Upper lobe of left lung (tissue), 6 donors: ENCODE measurements at regions not wholly inside any gene's neighbourhood (a gene's known extent, or its start where the extent isn't known, plus 50 kb on each side); places are given as distances from the start of the nearest gene placed in this dataset.

Source experiments
- ATAC-seq, 2 donors: fragments of 200-7000 bp; cut with Tn5 transposase; one replicate each; pipeline ENCODE4 v1.9.1; 2022; ENCODE audit warnings: mild to moderate bottlenecking in 2 of 2, moderate library complexity in 2 of 2; ENCODE audit not compliant: low FRiP score in 2 of 2
- DNase-seq, 2 donors: peaks; one replicate each; pipeline ENCODE4 v3.0.0-alpha.2; 2019 to 2020
- H3K27ac ChIP-seq, 4 donors: fragments of 200-600 bp; sonication (generic); one replicate each; pipeline ENCODE4 v1.5.1; 2016 to 2019
- H3K27me3 ChIP-seq, 4 donors: fragments of 200-600 bp; sonication (generic); one replicate each; pipeline ENCODE4 v1.5.1; 2017 to 2019
- H3K36me3 ChIP-seq, 4 donors: fragments of 200-600 bp; sonication (generic); one replicate each; pipeline ENCODE4 v1.5.1; 2016 to 2019
- H3K4me1 ChIP-seq, 4 donors: fragments of 200-600 bp; sonication (generic); one replicate each; pipeline ENCODE4 v1.5.1; 2018 to 2019
- H3K4me3 ChIP-seq, 4 donors: fragments of 200-600 bp; sonication (generic); one replicate each; pipeline ENCODE4 v1.5.1; 2017 to 2019; ENCODE audit warnings: mild to moderate bottlenecking in 2 of 4, moderate library complexity in 1 of 4
- H3K9me3 ChIP-seq, 4 donors: fragments of 200-600 bp; sonication (generic); one replicate each; pipeline ENCODE4 v1.5.1; 2018 to 2019
- CTCF ChIP-seq, 6 experiments: fragments of 450-650 bp in 4 of 6; fragments of 200-600 bp in 2 of 6; sonication (generic) in 2 of 6; IDR thresholded peaks; one replicate each; pipeline ENCODE4 v1.5.1; 2016 to 2019; ENCODE audit warnings: antibody characterized with exemption in 6 of 6
- EP300 ChIP-seq, 4 donors: sonication (generic); formaldehyde crosslinking; IDR thresholded peaks; one replicate each; pipeline ENCODE4 v1.5.1; 2017; ENCODE audit warnings: antibody characterized with exemption in 4 of 4, control low read depth in 2 of 4
- POLR2A ChIP-seq, 4 donors: fragments of 450-650 bp; IDR thresholded peaks; one replicate each; pipeline ENCODE4 v1.5.1; 2016 to 2017; ENCODE audit warnings: antibody characterized with exemption in 4 of 4, mild to moderate bottlenecking in 2 of 4
- POLR2AphosphoS5 ChIP-seq, 2 donors: sonication (generic); formaldehyde crosslinking; IDR thresholded peaks; one replicate each; pipeline ENCODE4 v1.5.1; 2017; ENCODE audit warnings: antibody characterized with exemption in 2 of 2
- WGBS, 2 donors: methylation state at CpG; one replicate each; pipeline ENCODE4 v1.1.5; 2017 to 2018; 5-methylcytosine and 5-hydroxymethylcytosine counted together
- donor health status: DM: no; HTN: no; CAD: no; lungs with moderate emphysema.
- donor health status: DM: no; HTN: yes; CAD: no; lungs with severe emphysema.

- ATAC-seq (no peak), DNase-seq (no peak)
- peaks cover 0 to 11% (median 5%) of the 10 kb centered on the region in 4 donors for H3K4me1 ChIP-seq
- no peak overlapping the region for H3K27ac ChIP-seq
- H3K9me3 ChIP-seq = no peaks in the 10 kb centered on the region
- WGBS, 2 donors = 71 to 73% methylated on average over 1 of the region's 1 CpG
- H3K4me3 ChIP-seq = no peak overlapping the region
- H3K36me3 ChIP-seq = no peaks in the 10 kb centered on the region
- TF ChIP-seq POLR2AphosphoS5 (IDR thresholded peaks at IDR 0.05) = no peak
- TF ChIP-seq CTCF (IDR thresholded peaks at IDR 0.05) = no peak
- TF ChIP-seq POLR2A (IDR thresholded peaks at IDR 0.05) = no peak
- no peak for TF ChIP-seq EP300 (IDR thresholded peaks at IDR 0.05)
- no peaks in the 10 kb centered on the region for H3K27me3 ChIP-seq
Measured at GRCh38 chr12:98446060-98446459, 69.3 kb upstream of the TMPO start.

- ATAC-seq (no peak), DNase-seq (no peak)
- TF ChIP-seq EP300 (IDR thresholded peaks at IDR 0.05) = no peak
- no peak for TF ChIP-seq CTCF (IDR thresholded peaks at IDR 0.05)
- H3K36me3 ChIP-seq = no peaks in the 10 kb centered on the region
- no peaks in the 10 kb centered on the region for H3K9me3 ChIP-seq
- H3K27ac ChIP-seq = no peak overlapping the region
- H3K27me3 ChIP-seq = no peaks in the 10 kb centered on the region
- H3K4me3 ChIP-seq = no peak overlapping the region
- H3K4me1 ChIP-seq = peaks cover 0 to 11% (median 4%) of the 10 kb centered on the region in 4 donors
- WGBS, 2 donors = 33 to 41% methylated on average over 1 of the region's 1 CpG
Measured at GRCh38 chr12:98446682-98447081, 68.7 kb upstream of the TMPO start.

GRCh38 chr12:98449584-98449983 is 65.8 kb upstream of the TMPO start:
- 86 to 87% methylated on average over 3 of the region's 3 CpGs for WGBS, 2 donors
- Histone ChIP-seq H3K9me3 (no peaks in the 10 kb centered on the region), H3K4me3 (no peak overlapping the region), H3K27ac (no peak overlapping the region), H3K27me3 (no peaks in the 10 kb centered on the region), H3K4me1 (peaks cover 0 to 11% (median 4%) of the 10 kb centered on the region in 4 donors), H3K36me3 (no peaks in the 10 kb centered on the region)
- DNase-seq = no peak
- no peak for ATAC-seq
- no peak for TF ChIP-seq EP300 (IDR thresholded peaks at IDR 0.05)
- TF ChIP-seq CTCF (IDR thresholded peaks at IDR 0.05) = no peak
- no peak for TF ChIP-seq POLR2A (IDR thresholded peaks at IDR 0.05)
- no peak for TF ChIP-seq POLR2AphosphoS5 (IDR thresholded peaks at IDR 0.05)

GRCh38 chr12:98453070-98453469 is 62.3 kb upstream of the TMPO start:
- peaks cover 6 to 9% (median 7%) of the 10 kb centered on the region in 4 donors for H3K4me1 ChIP-seq
- H3K9me3 ChIP-seq = no peaks in the 10 kb centered on the region
- WGBS, 2 donors = 89 to 95% methylated on average over 4 of the region's 4 CpGs
- ATAC-seq = no peak
- no peak overlapping the region for H3K27ac ChIP-seq
- H3K27me3 ChIP-seq = peaks cover 0 to 4% (median 2%) of the 10 kb centered on the region in 4 donors
- H3K36me3 ChIP-seq = no peaks in the 10 kb centered on the region
- TF ChIP-seq EP300 (IDR thresholded peaks at IDR 0.05) (no peak), POLR2AphosphoS5 (IDR thresholded peaks at IDR 0.05) (no peak), POLR2A (IDR thresholded peaks at IDR 0.05) (no peak), CTCF (IDR thresholded peaks at IDR 0.05) (no peak)
- H3K4me3 ChIP-seq = no peak overlapping the region
- no peak for DNase-seq

- TF ChIP-seq POLR2A (IDR thresholded peaks at IDR 0.05) (no peak), POLR2AphosphoS5 (IDR thresholded peaks at IDR 0.05) (no peak), EP300 (IDR thresholded peaks at IDR 0.05) (no peak), CTCF (IDR thresholded peaks at IDR 0.05) (no peak)
- 89 to 94% methylated on average over 2 of the region's 2 CpGs for WGBS, 2 donors
- H3K27ac ChIP-seq = no peak overlapping the region
Measured at GRCh38 chr12:98453492-98453891, 61.9 kb upstream of the TMPO start.

More at GRCh38 chr12:98453492-98453891, 61.9 kb upstream of the TMPO start:
- H3K36me3 ChIP-seq = no peaks in the 10 kb centered on the region
- peaks cover 0 to 4% (median 2%) of the 10 kb centered on the region in 4 donors for H3K27me3 ChIP-seq
- no peak for DNase-seq
- peaks cover 6 to 9% (median 7%) of the 10 kb centered on the region in 4 donors for H3K4me1 ChIP-seq
- no peak for ATAC-seq
- no peaks in the 10 kb centered on the region for H3K9me3 ChIP-seq
- no peak overlapping the region for H3K4me3 ChIP-seq
